DMS79 treated with DMSO at 0.1 percent for 48 hours (cell line): ENCODE measurements at regions not wholly inside any gene's neighbourhood (a gene's known extent, or its start where the extent isn't known, plus 50 kb on each side); places are given as distances from the start of the nearest gene placed in this dataset.

ENCODE experiments used
- DNase-seq: peaks from one replicate; lab custom pipeline; 2025; lab: John Stamatoyannopoulos, UW

- DNase-seq = no peak
Observed at GRCh38 chr4:140213116-140213515, 59.1 kb upstream of the MAML3 start.

GRCh38 chr4:140212646-140213045 lies 58.7 kb upstream of the MAML3 start:
- DNase-seq = no peak

- no peak for DNase-seq
Observed at GRCh38 chr4:140212194-140212593, 58.2 kb upstream of the MAML3 start.

- DNase-seq = no peak
Observed at GRCh38 chr4:140211693-140212092, 57.7 kb upstream of the MAML3 start.

- DNase-seq = no peak
Observed at GRCh38 chr4:140211161-140211560, 57.2 kb upstream of the MAML3 start.

GRCh38 chr4:140208921-140209320 lies 54.9 kb upstream of the MAML3 start:
- no peak for DNase-seq
